Psoas muscle (tissue), 7 donors: ENCODE measurements at regions not wholly inside any gene's neighbourhood (a gene's known extent, or its start where the extent isn't known, plus 50 kb on each side); places are given as distances from the start of the nearest gene placed in this dataset.
"Not testable (repeated sequence)": the region's sequence is repeated elsewhere in the genome, so short reads cannot be mapped to it uniquely, and the experiment has no call there.

Source experiments
- ATAC-seq, 4 donors: fragments of 200-7000 bp; cut with Tn5 transposase; one replicate each; pipeline ENCODE4 v1.9.1; 2020; ENCODE audit warnings: moderate library complexity in 3 of 4, mild to moderate bottlenecking in 2 of 4
- DNase-seq, 2 donors: peaks; one replicate each; pipeline ENCODE4 v3.0.0-alpha.2; 2020
- H3K27ac ChIP-seq: fragments of 200-600 bp; one replicate; pipeline ENCODE4 v1.8.0; 2022
- H3K27me3 ChIP-seq, 3 donors: fragments of 200-600 bp in 1 of 3; one replicate each; pipeline versions ENCODE4 v1.6.1 to v1.8.0; 2013 to 2022; ENCODE audit warnings: low read length in 2 of 3, mild to moderate bottlenecking in 2 of 3, moderate library complexity in 1 of 3; ENCODE audit not compliant: insufficient read depth in 3 of 3
- H3K36me3 ChIP-seq, 2 donors: fragments of 200-600 bp in 1 of 2; one replicate each; pipeline versions ENCODE4 v1.6.1 to v1.8.0; 2013 to 2022; ENCODE audit warnings: low read depth in 1 of 2, mild to moderate bottlenecking in 1 of 2, moderate library complexity in 1 of 2; ENCODE audit not compliant: insufficient read depth in 1 of 2
- H3K4me1 ChIP-seq: fragments of 200-600 bp; one replicate; pipeline ENCODE4 v1.8.0; 2022
- H3K4me3 ChIP-seq: fragments of 200-600 bp; one replicate; pipeline ENCODE4 v1.8.0; 2022; ENCODE audit warnings: mild to moderate bottlenecking
- H3K9me3 ChIP-seq: fragments of 200-600 bp; one replicate; pipeline ENCODE4 v1.8.0; 2022
- WGBS, 3 donors: extraction: QIAGEN DNeasy Blood & Tissue Kit; methylation state at CpG; one replicate each; pipeline versions ENCODE4 v1.1.6 to v1.1.7; 2013; 5-methylcytosine and 5-hydroxymethylcytosine counted together
- intact Hi-C, 2 donors: fragments of 100-400 bp; cut with DNase I; formaldehyde crosslinking; loops; one replicate each; pipeline versions ENCODE4 v1.11.0 to v1.14.2; 2022
- TF ChIP-seq, protein P1 (sequence below): fragments of 200-600 bp; IDR thresholded peaks from one replicate; pipeline ENCODE4 v1.8.0; 2022; ENCODE audit warnings: antibody characterized with exemption
- donor health status: healthy with polysubstance abuse.
- donor health status: DM: no; HTN: no; CAD: no; lungs with moderate emphysema.
- donor health status: Bipolar disorder and iron deficiency.
- donor health status: healthy.
- donor health status: DM: yes; HTN: yes; CAD: no.
- donor health status: DM: no; HTN: no; CAD: no.
- donor health status: DM: yes; HTN: yes; CAD: no.

DNA sequence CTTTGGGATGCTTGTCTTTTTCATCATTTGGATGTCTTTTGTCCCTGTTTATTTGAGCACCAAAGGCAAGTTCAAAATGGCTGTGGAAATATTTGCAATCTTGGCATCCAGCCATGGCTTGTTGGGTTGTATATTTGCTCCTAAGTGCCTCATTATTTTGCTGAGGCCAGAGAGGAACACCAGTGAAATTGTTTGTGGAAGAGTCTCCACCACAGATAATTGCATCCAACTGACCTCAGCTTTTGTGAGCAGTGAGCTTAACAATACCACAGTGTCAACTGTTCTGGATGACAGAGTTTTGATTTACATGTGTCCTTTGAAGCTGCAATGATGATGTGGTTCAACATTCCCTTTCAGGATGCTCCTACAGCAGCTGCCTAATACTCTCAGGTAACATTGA is 83.0 kb upstream of the KCNAB1 start:
- Histone ChIP-seq H3K27ac (no peak overlapping the region), H3K4me3 (no peak overlapping the region), H3K4me1 (no peaks in the 10 kb centered on the region), H3K27me3 (no peaks in the 10 kb centered on the region), H3K36me3 (no peaks in the 10 kb centered on the region), H3K9me3 (no peaks in the 10 kb centered on the region)
- ATAC-seq (no peak), DNase-seq (no peak)
- intact Hi-C loops = no loop called here
- TF ChIP-seq, protein P1, sequence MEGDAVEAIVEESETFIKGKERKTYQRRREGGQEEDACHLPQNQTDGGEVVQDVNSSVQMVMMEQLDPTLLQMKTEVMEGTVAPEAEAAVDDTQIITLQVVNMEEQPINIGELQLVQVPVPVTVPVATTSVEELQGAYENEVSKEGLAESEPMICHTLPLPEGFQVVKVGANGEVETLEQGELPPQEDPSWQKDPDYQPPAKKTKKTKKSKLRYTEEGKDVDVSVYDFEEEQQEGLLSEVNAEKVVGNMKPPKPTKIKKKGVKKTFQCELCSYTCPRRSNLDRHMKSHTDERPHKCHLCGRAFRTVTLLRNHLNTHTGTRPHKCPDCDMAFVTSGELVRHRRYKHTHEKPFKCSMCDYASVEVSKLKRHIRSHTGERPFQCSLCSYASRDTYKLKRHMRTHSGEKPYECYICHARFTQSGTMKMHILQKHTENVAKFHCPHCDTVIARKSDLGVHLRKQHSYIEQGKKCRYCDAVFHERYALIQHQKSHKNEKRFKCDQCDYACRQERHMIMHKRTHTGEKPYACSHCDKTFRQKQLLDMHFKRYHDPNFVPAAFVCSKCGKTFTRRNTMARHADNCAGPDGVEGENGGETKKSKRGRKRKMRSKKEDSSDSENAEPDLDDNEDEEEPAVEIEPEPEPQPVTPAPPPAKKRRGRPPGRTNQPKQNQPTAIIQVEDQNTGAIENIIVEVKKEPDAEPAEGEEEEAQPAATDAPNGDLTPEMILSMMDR = no peak

GRCh38 chr3:156038869-156039268 is 81.5 kb upstream of the KCNAB1 start:
- no peak overlapping the region for H3K27ac ChIP-seq
- intact Hi-C loops = no loop called here
- 87 to 96% (median 91%) methylated on average over 1 of the region's 1 CpG for WGBS, 3 donors
- H3K4me1 ChIP-seq = no peaks in the 10 kb centered on the region
- TF ChIP-seq, protein P1 = no peak
- no peaks in the 10 kb centered on the region for H3K27me3 ChIP-seq
- ATAC-seq = no peak
- H3K36me3 ChIP-seq = no peaks in the 10 kb centered on the region
- H3K4me3 ChIP-seq = no peak overlapping the region
- no peak for DNase-seq
- H3K9me3 ChIP-seq = no peaks in the 10 kb centered on the region

GRCh38 chr3:156040041-156040440 is 80.3 kb upstream of the KCNAB1 start:
- Histone ChIP-seq H3K36me3 (no peaks in the 10 kb centered on the region), H3K9me3 (no peaks in the 10 kb centered on the region), H3K27me3 (no peaks in the 10 kb centered on the region), H3K27ac (no peak overlapping the region), H3K4me1 (no peaks in the 10 kb centered on the region), H3K4me3 (no peak overlapping the region)
- ATAC-seq (no peak), DNase-seq (no peak)
- WGBS, 3 donors = 71 to 81% (median 76%) methylated on average over 1 of the region's 1 CpG
- intact Hi-C loops = no loop called here
- TF ChIP-seq, protein P1 = no peak

DNA sequence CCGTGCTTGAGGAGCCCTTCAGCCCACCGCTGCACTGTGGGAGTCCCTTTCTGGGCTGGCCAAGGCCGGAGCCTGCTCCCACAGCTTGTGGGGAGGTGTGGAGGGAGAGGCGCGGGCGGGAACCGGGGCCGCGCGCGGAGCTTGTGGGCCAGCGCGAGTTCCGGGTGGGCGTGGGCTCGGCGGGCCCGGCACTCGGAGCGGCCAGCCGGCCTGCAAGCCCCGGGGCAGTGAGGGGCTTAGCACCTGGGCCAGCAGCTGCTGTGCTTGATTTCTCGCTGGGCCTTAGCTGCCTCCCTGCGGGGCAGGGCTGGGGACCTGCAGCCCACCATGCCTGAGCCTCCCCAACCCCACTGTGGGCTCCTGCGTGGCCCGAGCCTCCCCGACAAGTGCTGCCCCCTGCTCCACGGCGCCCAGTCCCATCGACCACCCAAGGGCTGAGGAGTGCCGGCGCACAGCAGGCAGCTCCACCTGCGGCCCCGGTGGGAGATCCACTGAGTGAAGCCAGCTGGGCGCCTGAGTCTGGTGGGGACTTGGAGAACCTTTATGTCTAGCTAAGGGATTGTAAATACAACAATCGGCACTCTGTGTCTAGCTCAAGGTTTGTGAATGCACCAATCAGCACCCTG is 79.0 kb upstream of the KCNAB1 start:
- DNase-seq, H3K27me3 ChIP-seq, intact Hi-C loops, H3K4me3 ChIP-seq, H3K36me3 ChIP-seq, H3K4me1 ChIP-seq, H3K27ac ChIP-seq, ATAC-seq, H3K9me3 ChIP-seq: not testable (repeated sequence)
- 94 to 98% (median 97%) methylated on average over 23 to 36 of the region's 36 CpGs for WGBS, 3 donors

DNA sequence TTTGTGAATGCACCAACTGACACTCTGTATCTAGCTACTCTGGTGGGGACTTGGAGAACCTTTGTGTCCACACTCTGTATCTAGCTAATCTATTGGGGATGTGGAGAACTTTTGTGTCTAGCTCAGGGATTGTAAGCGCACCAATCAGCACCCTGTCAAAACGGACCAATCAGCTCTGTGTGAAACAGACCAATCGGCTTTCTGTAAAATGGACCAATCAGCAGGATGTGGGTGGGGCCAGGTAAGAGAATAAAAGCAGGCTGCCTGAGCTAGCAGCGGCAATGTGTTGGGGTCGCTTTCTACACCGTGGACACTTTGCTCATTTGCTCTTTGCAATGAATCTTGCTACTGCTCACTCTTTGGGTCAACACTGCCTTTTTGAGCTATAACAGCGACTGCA is 78.5 kb upstream of the KCNAB1 start:
- intact Hi-C loops = not testable (repeated sequence)

More for the DNA sequence above, 78.5 kb upstream of the KCNAB1 start:
- not testable (repeated sequence) for DNase-seq, H3K27ac ChIP-seq, H3K4me3 ChIP-seq, H3K9me3 ChIP-seq, H3K36me3 ChIP-seq, ATAC-seq, H3K4me1 ChIP-seq, H3K27me3 ChIP-seq
- WGBS, 3 donors = 83 to 88% (median 84%) methylated on average over 7 of the region's 7 CpGs
